ENCODE measurements at regions not wholly inside any gene's neighbourhood (a gene's known extent, or its start where the extent isn't known, plus 50 kb on each side); places are given as distances from the start of the nearest gene placed in this dataset.

- no peaks in the 10 kb centered on the region for H4K20me1 ChIP-seq (replicated peaks; ENCODE audit: insufficient read depth)
- peaks cover 7% of the 10 kb centered on the region; the same call in 1 of the 3 replicates for H3K4me1 Mint-ChIP-seq
- ATAC-seq (no peak), DNase-seq (ENCODE audit: low spot score) (no peak)
- H3K4me3 ChIP-seq: no peak overlapping the region
- H3K4me3 Mint-ChIP-seq: no peak overlapping the region
- peaks cover 4% of the 10 kb centered on the region for H3K27me3 Mint-ChIP-seq (ENCODE audit: insufficient read depth, low read depth, poor library complexity)
- no peak overlapping the region for H3K27ac ChIP-seq (ENCODE audit: low read depth)
- no peaks in the 10 kb centered on the region for H3F3A ChIP-seq (replicated peaks; ENCODE audit: low read depth)
- no peak overlapping the region for H3K4me2 ChIP-seq
- H2AFZ ChIP-seq: no peak overlapping the region
- H3K9me3 Mint-ChIP-seq: no peaks in the 10 kb centered on the region
- TF ChIP-seq POLR2AphosphoS5 (IDR thresholded peaks at IDR 0.05; ENCODE audit: low read depth): no peak
- TF ChIP-seq REST (IDR thresholded peaks at IDR 0.05; ENCODE audit: unreplicated experiment): no peak
- no peak for TF ChIP-seq EZH2 (IDR thresholded peaks at IDR 0.05; ENCODE audit: low read depth, unreplicated experiment)
- TF ChIP-seq CTCF (conservative IDR thresholded peaks at IDR 0.05; ENCODE audit: low read depth in 2 of 2): no peak
- no peak for TF ChIP-seq JUNB (IDR thresholded peaks at IDR 0.05; ENCODE audit: unreplicated experiment)
- no peak for TF ChIP-seq ETS1 (IDR thresholded peaks at IDR 0.05)
- TF ChIP-seq STAT1 (IDR thresholded peaks at IDR 0.05; ENCODE audit: unreplicated experiment): no peak
- no peak for TF ChIP-seq ZNF331 (CRISPR knock-in tag; IDR thresholded peaks at IDR 0.05; ENCODE audit: low read depth)
- TF ChIP-seq CREB1 (CRISPR knock-in tag; IDR thresholded peaks at IDR 0.05; ENCODE audit: low read depth): no peak
- TF ChIP-seq ZNF462 (CRISPR knock-in tag; IDR thresholded peaks at IDR 0.05): no peak
- no peak for TF ChIP-seq NANOG (IDR thresholded peaks at IDR 0.05; ENCODE audit: borderline replicate concordance)
- no peak for TF ChIP-seq EZH2phosphoT487 (IDR thresholded peaks at IDR 0.05; ENCODE audit: unreplicated experiment)
- no peak for TF ChIP-seq ZNF114 (CRISPR knock-in tag; IDR thresholded peaks at IDR 0.05)
- no peaks in the 10 kb centered on the region for H3K36me3 Mint-ChIP-seq (ENCODE audit: low read depth)
- H3K79me2 ChIP-seq (replicated peaks; ENCODE audit: insufficient read depth): no peaks in the 10 kb centered on the region
- no peaks in the 10 kb centered on the region for H3K27me3 ChIP-seq (ENCODE audit: insufficient read depth)
- H3K36me3 ChIP-seq (ENCODE audit: insufficient read depth): no peaks in the 10 kb centered on the region
- H3K9me2 ChIP-seq (ENCODE audit: insufficient read depth): no peaks in the 10 kb centered on the region
- H3K4me1 ChIP-seq (ENCODE audit: insufficient read depth): no peaks in the 10 kb centered on the region
- no peak overlapping the region for H3K27ac Mint-ChIP-seq
Observed at GRCh38 chr21:38997051-38997842, 186.0 kb downstream of the PSMG1 start.
